Gastrocnemius medialis (tissue), 4 donors: ENCODE measurements at regions not wholly inside any gene's neighbourhood (a gene's known extent, or its start where the extent isn't known, plus 50 kb on each side); places are given as distances from the start of the nearest gene placed in this dataset.
A peak's percentile ranks its signal among the peaks of the same experiment; 100 is the strongest.

ENCODE experiments used
- CTCF ChIP-seq, 5 experiments: fragments of 450-650 bp in 3 of 5; fragments of 200-600 bp in 2 of 5; sonication (generic) in 2 of 5; IDR thresholded peaks in 4 of 5; conservative IDR thresholded peaks in 1 of 5; 1 replicate in 4 of 5; 2 replicates in 1 of 5; pipeline ENCODE4 v1.5.1; 2016 to 2019; ENCODE audit warnings: antibody characterized with exemption in 5 of 5, mild to moderate bottlenecking in 3 of 5, moderate library complexity in 3 of 5
- POLR2A ChIP-seq, 2 donors: fragments of 450-650 bp; IDR thresholded peaks; one replicate each; pipeline ENCODE4 v1.6.1; 2017; ENCODE audit warnings: antibody characterized with exemption in 2 of 2, mild to moderate bottlenecking in 2 of 2, moderate library complexity in 2 of 2

GRCh38 chr3:36124118-36124796 is 256.0 kb upstream of the STAC start:
- TF ChIP-seq POLR2A (IDR thresholded peaks at IDR 0.05) = no peak
- TF ChIP-seq CTCF (IDR thresholded peaks at IDR 0.05 in 4 of 5, conservative IDR thresholded peaks at IDR 0.05 in 1 of 5) = peak in 1 of 5 experiments; percentile 8
